Spleen (tissue), 11 donors: ENCODE measurements at regions not wholly inside any gene's neighbourhood (a gene's known extent, or its start where the extent isn't known, plus 50 kb on each side); places are given as distances from the start of the nearest gene placed in this dataset.

Experiments
- DNase-seq: peaks from one replicate; pipeline ENCODE4 v3.0.0-alpha.2; 2020
- H3K27ac ChIP-seq, 8 donors: fragments of 200-600 bp; sonication (generic) in 7 of 8; 1 replicate in 4 of 8; 2 replicates in 4 of 8; pipeline versions ENCODE4 v1.5.0 to v1.8.0; 2016 to 2021; ENCODE audit warnings: inconsistent platforms in 4 of 8, mild to moderate bottlenecking in 4 of 8, moderate library complexity in 1 of 8
- H3K27me3 ChIP-seq, 7 donors: fragments of 200-600 bp; sonication (generic) in 6 of 7; replicated peaks in 1 of 7; 1 replicate in 4 of 7; 2 replicates in 3 of 7; pipeline versions ENCODE4 v1.5.0 to v1.8.0; 2016 to 2021; ENCODE audit warnings: inconsistent platforms in 3 of 7, mild to moderate bottlenecking in 1 of 7
- H3K36me3 ChIP-seq, 6 donors: fragments of 200-600 bp; sonication (generic) in 5 of 6; 1 replicate in 4 of 6; 2 replicates in 2 of 6; pipeline versions ENCODE4 v1.5.0 to v1.8.0; 2016 to 2021; ENCODE audit warnings: inconsistent platforms in 2 of 6
- H3K4me1 ChIP-seq, 6 donors: fragments of 200-600 bp; sonication (generic) in 5 of 6; 1 replicate in 3 of 6; 2 replicates in 3 of 6; pipeline versions ENCODE4 v1.5.0 to v1.8.0; 2016 to 2021; ENCODE audit warnings: inconsistent platforms in 3 of 6
- H3K4me3 ChIP-seq, 8 donors: fragments of 200-600 bp; sonication (generic) in 7 of 8; 1 replicate in 4 of 8; 2 replicates in 4 of 8; pipeline versions ENCODE4 v1.5.0 to v1.8.0; 2016 to 2021; ENCODE audit warnings: inconsistent platforms in 4 of 8, mild to moderate bottlenecking in 4 of 8, moderate library complexity in 2 of 8
- H3K9me3 ChIP-seq, 8 donors: fragments of 200-600 bp; sonication (generic) in 7 of 8; 1 replicate in 4 of 8; 2 replicates in 4 of 8; pipeline versions ENCODE4 v1.5.0 to v1.8.0; 2016 to 2021; ENCODE audit warnings: inconsistent platforms in 4 of 8
- POLR2A ChIP-seq, 3 donors: fragments of 450-650 bp; IDR thresholded peaks; one replicate each; pipeline ENCODE4 v1.5.1; 2017; ENCODE audit warnings: antibody characterized with exemption in 3 of 3, mild to moderate bottlenecking in 1 of 3
- POLR2AphosphoS5 ChIP-seq, 3 donors: sonication (generic); formaldehyde crosslinking; IDR thresholded peaks; one replicate each; pipeline ENCODE4 v1.5.1; 2017; ENCODE audit warnings: antibody characterized with exemption in 3 of 3
- WGBS, 5 donors: extraction: QIAGEN DNeasy Blood & Tissue Kit in 3 of 5; methylation state at CpG; one replicate each; pipeline versions ENCODE4 v1.1.5 to v1.1.7; 2013 to 2018; 5-methylcytosine and 5-hydroxymethylcytosine counted together
- intact Hi-C: fragments of 100-400 bp; cut with DNase I; formaldehyde crosslinking; loops from one replicate; pipeline ENCODE4 v1.15.0; 2023; ENCODE audit warnings: low total_unique reads
- TF ChIP-seq, protein P1 (sequence below), 11 experiments: fragments of 200-600 bp in 7 of 11; fragments of 450-650 bp in 4 of 11; sonication (generic) in 4 of 11; IDR thresholded peaks in 8 of 11; conservative IDR thresholded peaks in 3 of 11; 1 replicate in 7 of 11; 2 replicates in 4 of 11; pipeline versions ENCODE4 v1.4.0 to v1.8.0; 2016 to 2021; ENCODE audit warnings: antibody characterized with exemption in 11 of 11, inconsistent platforms in 4 of 11, mild to moderate bottlenecking in 1 of 11
- donor health status: healthy with polysubstance abuse.
- donor health status: DM: no; HTN: no; CAD: no; lungs with moderate emphysema.
- donor health status: DM: no; HTN: no; CAD: no.
- donor health status: Bipolar disorder and iron deficiency.
- donor health status: healthy.
- donor health status: DM: no; HTN: no; CAD: no.
- donor health status: DM: yes; HTN: yes; CAD: no.

DNA sequence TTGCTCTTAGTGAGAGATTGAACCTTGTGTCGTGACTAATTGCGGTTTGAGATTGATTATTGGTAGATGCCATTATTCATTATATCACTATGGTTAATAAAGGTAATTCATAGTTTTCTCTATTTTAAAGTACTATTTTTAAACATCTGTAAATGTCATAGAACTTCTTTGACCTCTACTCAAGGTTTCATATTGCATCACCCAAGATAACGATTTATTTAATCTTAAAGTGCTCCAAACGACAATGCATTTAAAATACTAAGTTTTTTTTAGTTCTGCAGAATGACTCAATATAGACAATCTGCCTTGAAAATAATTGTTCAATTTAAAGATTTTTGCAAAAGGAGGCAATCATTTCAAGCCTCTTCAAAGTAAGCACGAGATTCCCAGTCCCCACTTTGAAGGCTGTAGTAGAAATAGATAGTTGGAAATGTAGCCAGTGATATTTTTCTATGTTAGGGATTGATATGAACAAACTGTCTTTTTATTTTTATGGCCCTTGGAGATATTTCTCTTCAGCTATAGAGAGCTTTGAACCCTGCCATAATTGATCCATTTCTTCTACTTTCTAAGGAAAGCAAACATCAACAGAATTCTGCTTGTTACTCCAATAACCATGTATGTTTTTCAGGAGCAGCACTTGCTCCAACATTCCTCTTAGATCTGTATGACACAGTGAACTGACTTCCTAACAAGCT lies 114.2 kb upstream of the PALMD start:
- no peaks in the 10 kb centered on the region for H3K36me3 ChIP-seq
- no peaks in the 10 kb centered on the region for H3K9me3 ChIP-seq
- H3K27ac ChIP-seq = no peak overlapping the region
- no peaks in the 10 kb centered on the region for H3K27me3 ChIP-seq
- TF ChIP-seq POLR2AphosphoS5 (IDR thresholded peaks at IDR 0.05) (no peak), POLR2A (IDR thresholded peaks at IDR 0.05) (no peak)
- TF ChIP-seq, protein P1, sequence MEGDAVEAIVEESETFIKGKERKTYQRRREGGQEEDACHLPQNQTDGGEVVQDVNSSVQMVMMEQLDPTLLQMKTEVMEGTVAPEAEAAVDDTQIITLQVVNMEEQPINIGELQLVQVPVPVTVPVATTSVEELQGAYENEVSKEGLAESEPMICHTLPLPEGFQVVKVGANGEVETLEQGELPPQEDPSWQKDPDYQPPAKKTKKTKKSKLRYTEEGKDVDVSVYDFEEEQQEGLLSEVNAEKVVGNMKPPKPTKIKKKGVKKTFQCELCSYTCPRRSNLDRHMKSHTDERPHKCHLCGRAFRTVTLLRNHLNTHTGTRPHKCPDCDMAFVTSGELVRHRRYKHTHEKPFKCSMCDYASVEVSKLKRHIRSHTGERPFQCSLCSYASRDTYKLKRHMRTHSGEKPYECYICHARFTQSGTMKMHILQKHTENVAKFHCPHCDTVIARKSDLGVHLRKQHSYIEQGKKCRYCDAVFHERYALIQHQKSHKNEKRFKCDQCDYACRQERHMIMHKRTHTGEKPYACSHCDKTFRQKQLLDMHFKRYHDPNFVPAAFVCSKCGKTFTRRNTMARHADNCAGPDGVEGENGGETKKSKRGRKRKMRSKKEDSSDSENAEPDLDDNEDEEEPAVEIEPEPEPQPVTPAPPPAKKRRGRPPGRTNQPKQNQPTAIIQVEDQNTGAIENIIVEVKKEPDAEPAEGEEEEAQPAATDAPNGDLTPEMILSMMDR (IDR thresholded peaks at IDR 0.05 in 8 of 11, conservative IDR thresholded peaks at IDR 0.05 in 3 of 11) = no peak
- 71 to 86% (median 80%) methylated on average over 5 of the region's 5 CpGs for WGBS, 5 donors
- no peaks in the 10 kb centered on the region for H3K4me1 ChIP-seq
- intact Hi-C loops = no loop called here
- no peak overlapping the region for H3K4me3 ChIP-seq
- DNase-seq = no peak

GRCh38 chr1:99532276-99532580 lies 113.7 kb upstream of the PALMD start:
- H3K9me3 ChIP-seq = no peaks in the 10 kb centered on the region
- H3K27ac ChIP-seq = no peak overlapping the region
- TF ChIP-seq POLR2A (IDR thresholded peaks at IDR 0.05) (no peak), POLR2AphosphoS5 (IDR thresholded peaks at IDR 0.05) (no peak)
- TF ChIP-seq, protein P1 (IDR thresholded peaks at IDR 0.05 in 8 of 11, conservative IDR thresholded peaks at IDR 0.05 in 3 of 11) = no peak
- H3K27me3 ChIP-seq = no peaks in the 10 kb centered on the region
- H3K4me3 ChIP-seq = no peak overlapping the region
- no peaks in the 10 kb centered on the region for H3K4me1 ChIP-seq
- no peak for DNase-seq
- intact Hi-C loops = no loop called here
- 72 to 90% (median 82%) methylated on average over 1 of the region's 1 CpG for WGBS, 5 donors
- no peaks in the 10 kb centered on the region for H3K36me3 ChIP-seq

DNA sequence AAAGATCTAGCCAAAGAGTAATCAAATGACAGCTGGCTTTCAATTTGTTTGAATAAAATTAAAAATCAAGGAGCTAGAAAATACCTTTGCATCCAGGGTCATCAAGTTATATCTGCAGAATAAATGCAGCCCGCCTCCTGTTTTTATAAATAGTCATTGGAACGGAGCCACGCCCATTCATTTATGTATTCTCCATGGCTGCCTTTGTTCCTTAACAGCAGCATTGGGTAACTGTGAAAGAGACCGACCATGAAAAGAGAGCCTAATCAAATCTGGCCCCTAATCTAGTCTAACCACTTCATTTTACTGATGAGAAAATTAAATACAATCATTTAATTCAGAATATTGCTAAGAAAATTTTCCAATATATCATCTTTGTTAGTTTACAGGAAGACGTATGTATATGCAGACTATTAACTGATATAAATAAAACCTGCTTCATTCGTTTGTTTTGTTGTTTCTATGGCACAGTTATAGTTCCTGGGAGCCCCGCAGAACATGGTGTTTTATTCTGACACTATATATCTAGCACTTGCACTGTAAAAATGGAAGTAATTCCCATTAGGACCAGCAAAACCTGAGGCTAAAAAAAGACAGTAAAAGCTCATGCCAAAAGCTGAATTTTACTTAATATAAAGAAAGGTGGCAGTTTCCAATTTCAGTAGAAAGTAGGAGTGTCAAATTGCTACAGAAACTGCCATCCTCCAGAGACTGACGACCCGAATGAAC lies 111.8 kb upstream of the PALMD start:
- Histone ChIP-seq H3K9me3 (no peaks in the 10 kb centered on the region), H3K36me3 (no peaks in the 10 kb centered on the region), H3K27ac (no peak overlapping the region), H3K4me1 (no peaks in the 10 kb centered on the region), H3K4me3 (no peak overlapping the region), H3K27me3 (no peaks in the 10 kb centered on the region)
- intact Hi-C loops = no loop called here
- no peak for DNase-seq
- 70 to 80% (median 76%) methylated on average over 9 of the region's 9 CpGs for WGBS, 5 donors
- no peak for TF ChIP-seq POLR2AphosphoS5 (IDR thresholded peaks at IDR 0.05)
- no peak for TF ChIP-seq POLR2A (IDR thresholded peaks at IDR 0.05)
- TF ChIP-seq, protein P1 (IDR thresholded peaks at IDR 0.05 in 8 of 11, conservative IDR thresholded peaks at IDR 0.05 in 3 of 11) = no peak

GRCh38 chr1:99534638-99534930 lies 111.3 kb upstream of the PALMD start:
- Histone ChIP-seq H3K9me3 (no peaks in the 10 kb centered on the region), H3K4me1 (no peaks in the 10 kb centered on the region), H3K27me3 (no peaks in the 10 kb centered on the region), H3K36me3 (no peaks in the 10 kb centered on the region), H3K27ac (no peak overlapping the region), H3K4me3 (no peak overlapping the region)
- no peak for DNase-seq
- TF ChIP-seq, protein P1 (IDR thresholded peaks at IDR 0.05 in 8 of 11, conservative IDR thresholded peaks at IDR 0.05 in 3 of 11) = no peak
- TF ChIP-seq POLR2A (IDR thresholded peaks at IDR 0.05) = no peak
- no peak for TF ChIP-seq POLR2AphosphoS5 (IDR thresholded peaks at IDR 0.05)
- intact Hi-C loops = no loop called here
- WGBS, 5 donors = 42 to 67% (median 59%) methylated on average over 1 of the region's 1 CpG
